A549 (cell line): ENCODE measurements at regions not wholly inside any gene's neighbourhood (a gene's known extent, or its start where the extent isn't known, plus 50 kb on each side); places are given as distances from the start of the nearest gene placed in this dataset.

Experiments used
- CHD4 ChIP-seq: fragments of 200-600 bp; sonication (generic); IDR thresholded peaks from 2 replicates; pipeline ENCODE4 v1.6.1; 2016; ENCODE audit warnings: antibody characterized with exemption, mild to moderate bottlenecking, borderline replicate concordance
- EHMT2 ChIP-seq: fragments of 200-600 bp; sonication (generic); IDR thresholded peaks from 2 replicates; pipeline ENCODE4 v1.6.1; 2016; ENCODE audit warnings: antibody characterized with exemption, low read depth, mild to moderate bottlenecking, moderate library complexity
- JUN ChIP-seq, 2 experiments: fragments of >200 bp; sonication (Bioruptor Twin); formaldehyde crosslinking; IDR thresholded peaks; 2 replicates in 1 of 2; 3 replicates in 1 of 2; pipeline ENCODE4 v1.6.1; 2016 to 2017
- MAZ ChIP-seq: fragments of 150-350 bp; IDR thresholded peaks from 2 replicates; pipeline ENCODE4 v1.6.1; 2014; ENCODE audit warnings: antibody characterized with exemption, low read depth, low read length, borderline replicate concordance
- POLR2A ChIP-seq: IDR thresholded peaks from 2 replicates; pipeline ENCODE4 v1.6.1; 2012; ENCODE audit warnings: mild to moderate bottlenecking, low read length
- RCOR1 ChIP-seq: fragments of 150-350 bp; IDR thresholded peaks from 2 replicates; pipeline ENCODE4 v1.6.1; 2014; ENCODE audit warnings: antibody characterized with exemption, low read length, low read depth
- RFX5 ChIP-seq: fragments of 450-650 bp; IDR thresholded peaks from 2 replicates; pipeline ENCODE4 v1.7.1; 2014; ENCODE audit warnings: antibody characterized with exemption, mild to moderate bottlenecking, moderate library complexity
- TF ChIP-seq, protein P1 (sequence below): fragments of >200 bp; sonication (Bioruptor Twin); formaldehyde crosslinking; IDR thresholded peaks from 3 replicates; pipeline ENCODE4 v1.5.1; 2016

DNA sequence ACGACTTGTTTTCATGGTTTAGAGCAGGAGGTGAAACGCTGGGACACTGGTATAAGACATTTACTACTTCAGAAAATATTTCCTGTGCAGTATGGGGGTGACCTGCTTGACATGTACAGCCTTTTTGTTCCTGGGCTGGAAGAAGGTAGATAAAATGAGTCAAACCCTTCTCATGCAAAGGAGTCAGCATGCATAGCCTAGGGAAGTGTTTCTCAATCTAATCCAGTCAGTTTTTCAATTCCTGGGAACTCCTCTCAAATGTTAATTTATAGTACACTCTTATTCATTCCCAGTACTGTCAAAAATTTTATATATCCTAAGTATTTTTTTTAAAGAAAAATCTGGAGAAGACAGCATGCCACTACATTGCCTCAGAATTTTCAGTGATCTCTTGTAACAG, 154.7 kb upstream of the GUCY1A2 start:
- TF ChIP-seq JUN (IDR thresholded peaks at IDR 0.05) (no peak), POLR2A (no peak), EHMT2 (no peak), CHD4 (no peak), RFX5 (no peak), MAZ (no peak), RCOR1 (no peak)
- TF ChIP-seq, protein P1, sequence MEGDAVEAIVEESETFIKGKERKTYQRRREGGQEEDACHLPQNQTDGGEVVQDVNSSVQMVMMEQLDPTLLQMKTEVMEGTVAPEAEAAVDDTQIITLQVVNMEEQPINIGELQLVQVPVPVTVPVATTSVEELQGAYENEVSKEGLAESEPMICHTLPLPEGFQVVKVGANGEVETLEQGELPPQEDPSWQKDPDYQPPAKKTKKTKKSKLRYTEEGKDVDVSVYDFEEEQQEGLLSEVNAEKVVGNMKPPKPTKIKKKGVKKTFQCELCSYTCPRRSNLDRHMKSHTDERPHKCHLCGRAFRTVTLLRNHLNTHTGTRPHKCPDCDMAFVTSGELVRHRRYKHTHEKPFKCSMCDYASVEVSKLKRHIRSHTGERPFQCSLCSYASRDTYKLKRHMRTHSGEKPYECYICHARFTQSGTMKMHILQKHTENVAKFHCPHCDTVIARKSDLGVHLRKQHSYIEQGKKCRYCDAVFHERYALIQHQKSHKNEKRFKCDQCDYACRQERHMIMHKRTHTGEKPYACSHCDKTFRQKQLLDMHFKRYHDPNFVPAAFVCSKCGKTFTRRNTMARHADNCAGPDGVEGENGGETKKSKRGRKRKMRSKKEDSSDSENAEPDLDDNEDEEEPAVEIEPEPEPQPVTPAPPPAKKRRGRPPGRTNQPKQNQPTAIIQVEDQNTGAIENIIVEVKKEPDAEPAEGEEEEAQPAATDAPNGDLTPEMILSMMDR: no peak
